ENCODE measurements at regions not wholly inside any gene's neighbourhood (a gene's known extent, or its start where the extent isn't known, plus 50 kb on each side); places are given as distances from the start of the nearest gene placed in this dataset.

DNA sequence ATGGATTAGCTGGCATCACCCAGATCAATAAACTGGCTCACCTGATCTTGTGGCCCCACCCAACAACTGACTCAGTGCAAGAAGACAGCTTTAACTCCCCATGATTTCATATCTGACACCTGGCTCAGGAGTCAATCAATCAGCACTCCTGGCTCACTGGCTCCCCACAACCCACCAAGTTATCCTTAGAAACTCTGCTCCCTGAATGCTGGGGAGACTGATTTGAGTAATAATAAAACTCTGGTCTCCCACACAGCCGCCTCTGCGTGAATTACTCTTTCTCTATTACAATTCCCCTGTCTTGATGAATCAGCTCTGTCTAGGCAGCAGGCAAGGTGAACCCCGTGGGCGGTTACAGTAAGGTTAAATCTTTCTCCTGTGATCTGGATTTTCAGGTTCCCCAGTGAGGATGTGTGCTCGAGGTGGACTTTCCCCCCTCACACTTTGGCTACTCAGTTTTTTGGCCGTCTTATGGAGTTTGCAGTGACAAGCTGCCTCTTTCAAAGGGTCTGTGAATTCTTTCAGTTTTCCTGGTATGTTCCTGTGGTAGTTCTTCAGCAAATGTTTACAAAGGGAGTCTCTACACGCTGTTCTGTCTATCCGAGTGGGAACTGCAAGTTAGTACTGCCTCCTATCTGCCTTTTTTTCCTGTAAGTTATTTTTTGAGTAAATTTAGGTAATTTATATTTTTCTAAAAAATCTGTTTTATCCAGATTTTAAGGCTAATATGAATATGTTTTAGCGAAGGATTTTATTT is 500.2 kb upstream of the NUDT12 start:
- Histone ChIP-seq H3K36me3 (ENCODE audit: control insufficient read depth, insufficient read depth, low read length) (no peaks in the 10 kb centered on the region), H3K4me3 (ENCODE audit: low read length) (no peak overlapping the region), H3K9ac (ENCODE audit: extremely low read depth, low read length, poor library complexity, severe bottlenecking) (no peak overlapping the region), H3K27ac (ENCODE audit: low read depth, low read length) (no peak overlapping the region), H3K27me3 (ENCODE audit: control insufficient read depth, insufficient read depth, low read length, poor library complexity, severe bottlenecking) (no peaks in the 10 kb centered on the region), H3K4me1 (ENCODE audit: control insufficient read depth, insufficient read depth, low read length) (no peaks in the 10 kb centered on the region), H3K9me3 (ENCODE audit: control insufficient read depth, low read length) (no peaks in the 10 kb centered on the region)
- peak; percentile 49 for DNase-seq
- Mint-ChIP-seq H3K27ac (peak overlapping the region; percentile 40), H3K36me3 (ENCODE audit: low read depth) (no peaks in the 10 kb centered on the region), H3K4me1 (peaks cover 36% of the 10 kb centered on the region), H3K9me3 (peaks cover 3% of the 10 kb centered on the region), H3K27me3 (ENCODE audit: insufficient read depth) (no peaks in the 10 kb centered on the region), H3K4me3 (no peak overlapping the region)
- TF ChIP-seq, protein P1, sequence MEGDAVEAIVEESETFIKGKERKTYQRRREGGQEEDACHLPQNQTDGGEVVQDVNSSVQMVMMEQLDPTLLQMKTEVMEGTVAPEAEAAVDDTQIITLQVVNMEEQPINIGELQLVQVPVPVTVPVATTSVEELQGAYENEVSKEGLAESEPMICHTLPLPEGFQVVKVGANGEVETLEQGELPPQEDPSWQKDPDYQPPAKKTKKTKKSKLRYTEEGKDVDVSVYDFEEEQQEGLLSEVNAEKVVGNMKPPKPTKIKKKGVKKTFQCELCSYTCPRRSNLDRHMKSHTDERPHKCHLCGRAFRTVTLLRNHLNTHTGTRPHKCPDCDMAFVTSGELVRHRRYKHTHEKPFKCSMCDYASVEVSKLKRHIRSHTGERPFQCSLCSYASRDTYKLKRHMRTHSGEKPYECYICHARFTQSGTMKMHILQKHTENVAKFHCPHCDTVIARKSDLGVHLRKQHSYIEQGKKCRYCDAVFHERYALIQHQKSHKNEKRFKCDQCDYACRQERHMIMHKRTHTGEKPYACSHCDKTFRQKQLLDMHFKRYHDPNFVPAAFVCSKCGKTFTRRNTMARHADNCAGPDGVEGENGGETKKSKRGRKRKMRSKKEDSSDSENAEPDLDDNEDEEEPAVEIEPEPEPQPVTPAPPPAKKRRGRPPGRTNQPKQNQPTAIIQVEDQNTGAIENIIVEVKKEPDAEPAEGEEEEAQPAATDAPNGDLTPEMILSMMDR (conservative IDR thresholded peaks at IDR 0.05): peak; percentile 15
- WGBS, 2 experiments (ENCODE audit: insufficient coverage in 1 of 2, insufficient read length in 1 of 2): 90 to 100% methylated on average over 3 to 9 of the region's 9 CpGs

DNA sequence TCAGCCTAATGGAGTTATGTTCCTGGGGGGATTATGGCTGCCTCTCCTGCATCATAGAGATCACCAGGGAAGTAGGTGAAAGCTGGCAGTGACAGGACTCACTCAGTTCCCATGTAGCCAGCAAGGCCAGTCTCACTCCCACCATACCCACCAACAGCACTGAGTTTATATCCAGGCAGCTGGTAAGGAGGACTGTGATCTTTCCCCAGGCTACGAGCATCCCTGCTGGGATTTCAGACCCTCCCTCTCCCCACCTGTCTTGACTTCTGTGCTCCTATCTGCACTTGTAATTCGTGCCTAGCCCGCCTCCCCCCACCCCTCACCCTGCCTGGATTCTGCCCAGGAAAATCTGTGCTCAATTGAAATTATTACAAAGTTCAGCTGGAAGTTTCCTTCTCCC is 499.1 kb upstream of the NUDT12 start:
- H3K27ac Mint-ChIP-seq: peak overlapping the region; percentile 28
- WGBS, 2 experiments (ENCODE audit: insufficient coverage in 1 of 2, insufficient read length in 1 of 2): 90 to 93% methylated on average over 3 of the region's 3 CpGs
- H3K36me3 ChIP-seq (ENCODE audit: control insufficient read depth, insufficient read depth, low read length): no peaks in the 10 kb centered on the region
- peaks cover 36% of the 10 kb centered on the region for H3K4me1 Mint-ChIP-seq
- no peaks in the 10 kb centered on the region for H3K27me3 ChIP-seq (ENCODE audit: control insufficient read depth, insufficient read depth, low read length, poor library complexity, severe bottlenecking)
- H3K4me1 ChIP-seq (ENCODE audit: control insufficient read depth, insufficient read depth, low read length): no peaks in the 10 kb centered on the region
- peaks cover 3% of the 10 kb centered on the region for H3K9me3 Mint-ChIP-seq
- H3K9me3 ChIP-seq (ENCODE audit: control insufficient read depth, low read length): no peaks in the 10 kb centered on the region
- no peaks in the 10 kb centered on the region for H3K36me3 Mint-ChIP-seq (ENCODE audit: low read depth)
- DNase-seq: peak; percentile 55
- H3K4me3 Mint-ChIP-seq: no peak overlapping the region
- H3K27ac ChIP-seq (ENCODE audit: low read depth, low read length): no peak overlapping the region
- no peak overlapping the region for H3K4me3 ChIP-seq (ENCODE audit: low read length)
- no peaks in the 10 kb centered on the region for H3K27me3 Mint-ChIP-seq (ENCODE audit: insufficient read depth)
- TF ChIP-seq, protein P1 (conservative IDR thresholded peaks at IDR 0.05): no peak
- no peak overlapping the region for H3K9ac ChIP-seq (ENCODE audit: extremely low read depth, low read length, poor library complexity, severe bottlenecking)

DNA sequence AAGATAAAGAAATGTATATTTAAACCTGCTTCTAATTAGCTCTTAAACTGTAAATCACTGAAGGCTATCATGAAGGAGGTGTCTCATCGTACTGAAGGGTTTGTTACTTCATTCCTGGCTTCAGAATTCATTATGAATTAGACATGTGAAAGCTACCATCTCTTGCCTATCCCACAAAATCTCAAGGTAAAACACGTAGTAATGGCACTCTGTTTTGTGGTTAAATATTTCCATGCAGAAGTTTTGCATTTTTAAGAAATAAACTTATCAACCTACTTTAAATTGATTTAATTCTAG is 490.7 kb upstream of the NUDT12 start:
- H3K27me3 Mint-ChIP-seq (ENCODE audit: insufficient read depth): no peaks in the 10 kb centered on the region
- Histone ChIP-seq H3K9me3 (ENCODE audit: control insufficient read depth, low read length) (no peaks in the 10 kb centered on the region), H3K27ac (ENCODE audit: low read depth, low read length) (no peak overlapping the region), H3K36me3 (ENCODE audit: control insufficient read depth, insufficient read depth, low read length) (no peaks in the 10 kb centered on the region), H3K27me3 (ENCODE audit: control insufficient read depth, insufficient read depth, low read length, poor library complexity, severe bottlenecking) (no peaks in the 10 kb centered on the region), H3K4me3 (ENCODE audit: low read length) (no peak overlapping the region), H3K9ac (ENCODE audit: extremely low read depth, low read length, poor library complexity, severe bottlenecking) (no peak overlapping the region), H3K4me1 (ENCODE audit: control insufficient read depth, insufficient read depth, low read length) (peaks cover 2% of the 10 kb centered on the region)
- 100% methylated on average over 1 of the region's 2 CpGs for WGBS, 2 experiments (ENCODE audit: insufficient coverage in 1 of 2, insufficient read length in 1 of 2)
- peaks cover 3% of the 10 kb centered on the region for H3K4me1 Mint-ChIP-seq
- no peak overlapping the region for H3K27ac Mint-ChIP-seq
- no peaks in the 10 kb centered on the region for H3K9me3 Mint-ChIP-seq
- no peak for DNase-seq
- TF ChIP-seq, protein P1 (conservative IDR thresholded peaks at IDR 0.05): no peak
- peaks cover 3% of the 10 kb centered on the region for H3K36me3 Mint-ChIP-seq (ENCODE audit: low read depth)
- no peak overlapping the region for H3K4me3 Mint-ChIP-seq

Measured in endodermal cell (in vitro differentiated cells).